NB4 (cell line): ENCODE measurements at regions not wholly inside any gene's neighbourhood (a gene's known extent, or its start where the extent isn't known, plus 50 kb on each side); places are given as distances from the start of the nearest gene placed in this dataset.
"Not testable (repeated sequence)": the region's sequence is repeated elsewhere in the genome, so short reads cannot be mapped to it uniquely, and the experiment has no call there.

Experiments
- DNase-seq: peaks from one replicate; pipeline ENCODE4 v3.0.0; 2010; ENCODE audit warnings: low read depth
- H3K4me3 ChIP-seq: one replicate; pipeline ENCODE4 v1.5.1; 2011; ENCODE audit warnings: mild to moderate bottlenecking, low read depth, low read length, moderate library complexity
- MAX ChIP-seq: IDR thresholded peaks from 2 replicates; pipeline ENCODE4 v1.6.1; 2011; ENCODE audit warnings: low read depth, low read length
- MYC ChIP-seq: IDR thresholded peaks from 2 replicates; pipeline ENCODE4 v1.6.1; 2011; ENCODE audit warnings: low read depth, low read length
- POLR2A ChIP-seq: IDR thresholded peaks from 2 replicates; pipeline ENCODE4 v1.6.1; 2011; ENCODE audit warnings: mild to moderate bottlenecking; ENCODE audit not compliant: insufficient read length; ENCODE audit errors: extremely low read depth
- TF ChIP-seq, protein P1 (sequence below): IDR thresholded peaks from one replicate; pipeline ENCODE4 v1.5.1; 2012; ENCODE audit warnings: low read depth, low read length

DNA sequence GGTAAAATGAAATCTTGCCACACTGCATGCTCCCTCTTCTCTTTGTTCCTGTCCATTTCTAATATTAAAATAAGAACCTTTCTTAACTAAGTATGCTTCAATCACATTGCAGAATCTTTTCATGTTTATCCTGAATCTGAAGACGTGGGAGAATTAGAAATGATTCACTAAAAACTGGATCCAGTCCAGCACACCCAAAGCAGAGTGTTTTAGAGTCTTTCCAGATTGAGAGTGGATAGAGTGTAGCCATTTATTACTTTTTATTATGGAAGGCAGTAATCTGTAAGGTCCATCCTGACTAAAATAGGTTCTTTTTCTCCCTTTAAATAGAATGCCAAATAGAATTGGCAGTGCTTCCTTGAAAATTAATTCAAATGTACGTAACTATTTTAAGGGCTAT is 453.5 kb downstream of the TDRD3 start:
- no peak overlapping the region for H3K4me3 ChIP-seq
- TF ChIP-seq MAX (no peak), MYC (no peak), POLR2A (no peak)
- TF ChIP-seq, protein P1, sequence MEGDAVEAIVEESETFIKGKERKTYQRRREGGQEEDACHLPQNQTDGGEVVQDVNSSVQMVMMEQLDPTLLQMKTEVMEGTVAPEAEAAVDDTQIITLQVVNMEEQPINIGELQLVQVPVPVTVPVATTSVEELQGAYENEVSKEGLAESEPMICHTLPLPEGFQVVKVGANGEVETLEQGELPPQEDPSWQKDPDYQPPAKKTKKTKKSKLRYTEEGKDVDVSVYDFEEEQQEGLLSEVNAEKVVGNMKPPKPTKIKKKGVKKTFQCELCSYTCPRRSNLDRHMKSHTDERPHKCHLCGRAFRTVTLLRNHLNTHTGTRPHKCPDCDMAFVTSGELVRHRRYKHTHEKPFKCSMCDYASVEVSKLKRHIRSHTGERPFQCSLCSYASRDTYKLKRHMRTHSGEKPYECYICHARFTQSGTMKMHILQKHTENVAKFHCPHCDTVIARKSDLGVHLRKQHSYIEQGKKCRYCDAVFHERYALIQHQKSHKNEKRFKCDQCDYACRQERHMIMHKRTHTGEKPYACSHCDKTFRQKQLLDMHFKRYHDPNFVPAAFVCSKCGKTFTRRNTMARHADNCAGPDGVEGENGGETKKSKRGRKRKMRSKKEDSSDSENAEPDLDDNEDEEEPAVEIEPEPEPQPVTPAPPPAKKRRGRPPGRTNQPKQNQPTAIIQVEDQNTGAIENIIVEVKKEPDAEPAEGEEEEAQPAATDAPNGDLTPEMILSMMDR = no peak
- DNase-seq = no peak

DNA sequence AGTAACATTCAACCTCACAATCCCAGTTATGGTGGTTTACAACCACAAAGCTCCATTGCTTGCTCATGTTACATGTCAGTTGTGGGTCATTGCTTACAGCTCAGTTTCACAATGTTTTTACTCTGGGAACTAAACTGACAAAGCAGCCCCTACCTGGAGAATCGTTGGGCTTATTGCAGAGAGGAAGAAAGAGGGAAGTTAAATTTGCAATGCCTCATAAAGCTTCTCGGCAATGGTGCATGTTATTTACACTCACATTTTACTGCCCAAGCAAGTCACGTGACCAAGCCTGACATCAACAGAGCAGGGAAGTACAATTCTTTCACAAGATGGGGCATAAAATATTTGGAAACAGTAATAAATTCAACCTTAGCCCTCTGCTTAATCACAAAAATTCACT is 441.6 kb downstream of the TDRD3 start:
- peak; percentile 92 for DNase-seq
- TF ChIP-seq MAX (peak; percentile 96), MYC (peak; percentile 83), POLR2A (no peak)
- TF ChIP-seq, protein P1 = no peak
- H3K4me3 ChIP-seq = no peak overlapping the region

DNA sequence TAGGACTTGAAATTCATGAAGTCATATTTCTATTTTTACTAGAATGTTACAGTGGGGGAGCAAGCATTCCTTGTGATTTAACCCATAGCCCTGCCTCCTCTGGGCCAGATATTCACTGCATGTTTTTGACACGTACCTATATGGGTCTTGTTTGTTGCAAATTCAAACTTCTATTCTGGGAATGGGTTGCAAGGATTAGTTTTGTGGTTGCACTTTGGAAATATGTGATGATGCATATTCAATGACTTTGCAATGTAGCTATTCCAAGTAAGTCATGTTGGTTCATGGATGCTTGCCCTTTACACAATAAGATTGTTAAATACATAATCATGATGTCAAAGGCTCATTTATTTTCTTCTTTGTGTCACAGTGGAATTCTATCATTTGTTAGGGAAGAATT is 440.8 kb downstream of the TDRD3 start:
- peak; percentile 6 for DNase-seq
- no peak overlapping the region for H3K4me3 ChIP-seq
- TF ChIP-seq POLR2A = no peak
- TF ChIP-seq, protein P1 = no peak
- TF ChIP-seq MYC = no peak
- TF ChIP-seq MAX = no peak

- TF ChIP-seq POLR2A (no peak), MYC (no peak), MAX (no peak)
- TF ChIP-seq, protein P1 = no peak
- H3K4me3 ChIP-seq = no peak overlapping the region
- DNase-seq = no peak
Measured at GRCh38 chr13:60836821-60837220, 439.8 kb downstream of the TDRD3 start.

DNA sequence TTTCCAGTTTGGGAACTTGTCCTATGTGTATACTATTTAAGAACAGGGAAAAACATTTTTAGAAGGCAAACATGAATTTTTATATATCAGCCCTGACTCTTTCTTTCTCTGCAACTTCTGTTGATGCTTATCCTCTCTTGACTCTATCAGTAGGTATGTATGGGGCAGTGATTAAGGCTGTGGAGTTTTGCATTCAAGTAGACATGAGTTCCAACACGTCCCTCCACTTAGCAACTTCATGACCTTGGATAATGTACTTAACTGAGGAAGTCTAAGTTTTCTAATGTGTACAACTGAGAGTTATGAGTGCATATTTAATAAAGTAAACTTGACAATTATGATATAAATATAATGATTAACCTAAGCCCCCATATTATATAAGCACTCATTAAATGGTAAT is 414.6 kb downstream of the TDRD3 start:
- no peak for DNase-seq
- no peak overlapping the region for H3K4me3 ChIP-seq
- TF ChIP-seq, protein P1 = no peak
- TF ChIP-seq POLR2A = no peak

- not testable (repeated sequence) for DNase-seq, H3K4me3 ChIP-seq
Measured at GRCh38 chr13:60805640-60806039, 408.6 kb downstream of the TDRD3 start.
